NCI-H345 (cell line): ENCODE measurements at regions not wholly inside any gene's neighbourhood (a gene's known extent, or its start where the extent isn't known, plus 50 kb on each side); places are given as distances from the start of the nearest gene placed in this dataset.
"Not testable (repeated sequence)": the region's sequence is repeated elsewhere in the genome, so short reads cannot be mapped to it uniquely, and the experiment has no call there.

Experiments used
- DNase-seq: peaks from one replicate; lab custom pipeline; 2025; lab: John Stamatoyannopoulos, UW

GRCh38 chr14:62409626-62410300, 635.5 kb downstream of the KCNH5 start:
- no peak for DNase-seq

GRCh38 chr14:62420847-62421246, 624.4 kb downstream of the KCNH5 start:
- DNase-seq: no peak

DNA sequence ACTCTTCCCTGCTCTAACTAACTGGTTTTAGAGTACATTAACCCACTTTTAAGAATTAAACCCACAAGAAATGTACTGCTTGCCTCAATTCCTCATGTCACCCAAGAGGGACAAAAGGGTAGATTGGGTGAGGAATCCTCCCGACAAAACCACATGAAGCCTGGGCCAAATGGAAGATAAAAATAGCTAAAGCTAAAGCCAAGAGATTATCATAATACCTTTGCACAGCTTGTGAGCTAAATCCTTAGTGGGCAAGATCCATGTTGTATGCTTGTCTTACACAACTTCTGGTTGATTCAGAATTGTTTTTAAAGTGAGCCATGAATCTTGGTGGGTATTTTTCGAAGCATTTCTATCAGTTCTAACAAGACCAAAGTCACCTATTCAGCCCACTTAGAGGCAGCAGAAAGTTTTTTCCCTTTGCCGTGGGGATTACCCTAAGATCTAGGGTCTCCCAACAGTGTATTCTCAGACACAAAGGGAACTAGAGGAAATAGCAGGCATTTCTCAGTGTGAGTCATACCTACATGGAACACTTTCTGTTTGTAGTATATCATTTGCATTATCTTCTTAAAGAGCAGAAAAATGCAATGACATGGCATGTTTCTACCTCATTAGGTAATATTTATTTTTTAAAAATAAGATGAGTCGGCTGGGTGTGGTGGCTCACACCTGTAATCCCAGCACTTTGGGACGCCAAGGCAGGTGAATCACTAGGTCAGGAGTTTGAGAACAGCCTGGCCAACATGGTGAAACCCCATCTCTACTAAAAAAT, 616.6 kb downstream of the KCNH5 start:
- DNase-seq: no peak

DNA sequence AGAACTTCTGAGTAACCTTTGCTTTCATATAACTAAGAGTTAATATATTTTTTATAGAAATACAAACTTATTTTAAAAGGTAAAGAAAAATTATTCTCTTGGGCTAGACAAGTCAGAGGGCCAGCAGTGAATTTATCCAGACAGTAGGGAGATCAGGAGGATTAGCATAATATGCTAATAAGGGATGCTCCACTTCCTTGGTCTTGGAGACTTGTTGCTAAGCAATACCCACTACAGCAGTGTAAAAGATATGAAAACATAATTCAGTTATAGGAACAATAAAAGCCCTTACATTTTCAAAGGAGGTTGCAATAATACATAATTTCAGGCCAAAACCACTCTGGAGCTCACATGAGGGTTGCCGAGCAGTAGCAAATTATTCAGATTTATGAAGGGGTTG, 615.6 kb downstream of the KCNH5 start:
- DNase-seq: no peak

DNA sequence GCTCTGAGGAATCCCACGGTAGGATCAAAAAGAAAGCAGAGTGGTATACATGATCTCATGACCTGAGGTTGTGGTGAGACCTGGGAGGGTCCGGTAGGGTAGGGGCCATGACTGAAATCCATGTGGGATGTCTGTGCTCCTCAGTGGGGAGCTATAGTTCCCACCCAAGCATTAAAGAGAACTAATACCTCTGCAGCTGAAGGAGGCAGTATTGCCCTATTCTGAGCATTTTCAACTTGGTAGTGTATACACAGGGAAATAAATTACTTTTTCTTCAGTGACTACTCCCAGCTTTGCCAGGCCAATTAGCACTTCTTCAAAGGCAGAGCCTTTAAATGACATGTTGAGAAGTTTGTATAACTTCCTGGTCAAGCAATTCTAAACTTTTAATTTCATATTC, 613.8 kb downstream of the KCNH5 start:
- no peak for DNase-seq

DNA sequence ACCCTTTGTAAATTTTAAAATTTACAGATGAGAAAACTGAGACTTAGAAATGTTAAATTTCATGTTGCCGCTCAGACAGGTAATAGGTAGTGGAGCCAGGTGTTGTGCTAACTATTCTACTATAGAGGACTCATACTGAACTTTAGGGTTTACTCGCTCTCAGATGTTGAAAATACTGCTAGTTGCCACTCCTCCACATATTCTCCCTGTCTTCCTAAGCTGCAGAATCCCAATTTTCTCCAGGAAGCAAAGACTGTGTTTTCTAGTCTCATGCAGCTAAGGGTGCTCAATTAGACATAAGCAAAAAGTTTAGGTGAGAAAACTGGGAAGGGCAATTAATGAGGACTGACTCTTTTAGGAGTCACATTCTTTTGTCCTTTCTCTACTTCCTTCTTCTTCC, 612.3 kb downstream of the KCNH5 start:
- no peak for DNase-seq

DNA sequence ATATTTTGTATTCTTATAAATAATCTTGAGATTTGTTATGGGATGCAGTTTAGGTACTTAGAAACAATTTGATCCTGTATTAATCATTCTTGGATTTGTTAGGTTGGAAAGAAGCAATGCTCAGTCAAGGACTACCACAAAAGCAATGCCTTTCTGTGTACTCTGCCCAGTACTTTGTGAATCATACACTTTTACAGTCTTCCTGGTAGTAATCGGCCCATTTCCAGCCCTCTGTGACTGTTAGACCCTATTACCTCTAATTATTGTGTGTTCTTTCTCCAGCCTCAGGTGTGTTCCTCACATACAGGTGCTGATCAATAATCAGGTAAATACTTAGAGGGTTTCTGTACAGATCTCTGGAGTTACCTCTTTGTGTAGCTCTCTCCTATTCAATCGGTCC, 609.0 kb downstream of the KCNH5 start:
- no peak for DNase-seq

- no peak for DNase-seq
These were observed 606.0 kb downstream of the KCNH5 start for GRCh38 chr14:62439210-62439609.

DNA sequence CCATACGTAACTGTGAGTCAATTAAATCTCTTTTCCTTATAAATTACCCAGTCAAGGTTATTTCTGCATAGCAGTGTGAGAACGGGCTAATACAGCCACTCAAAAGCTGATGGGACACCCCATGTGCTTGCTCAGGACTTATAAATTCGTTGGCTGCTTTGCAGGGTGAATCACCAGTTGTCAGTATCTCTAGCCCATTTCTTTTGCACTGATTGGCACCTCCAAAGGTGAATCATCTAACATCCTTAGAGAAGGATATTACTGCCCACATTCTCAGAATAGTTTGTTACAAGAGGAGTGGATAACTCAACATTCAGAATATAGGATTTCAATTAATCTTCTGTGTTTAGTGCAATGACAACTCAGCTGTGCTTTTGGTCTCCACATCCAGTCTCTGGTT, 601.5 kb downstream of the KCNH5 start:
- DNase-seq: no peak

GRCh38 chr14:62445570-62445969, 599.7 kb downstream of the KCNH5 start:
- no peak for DNase-seq

DNA sequence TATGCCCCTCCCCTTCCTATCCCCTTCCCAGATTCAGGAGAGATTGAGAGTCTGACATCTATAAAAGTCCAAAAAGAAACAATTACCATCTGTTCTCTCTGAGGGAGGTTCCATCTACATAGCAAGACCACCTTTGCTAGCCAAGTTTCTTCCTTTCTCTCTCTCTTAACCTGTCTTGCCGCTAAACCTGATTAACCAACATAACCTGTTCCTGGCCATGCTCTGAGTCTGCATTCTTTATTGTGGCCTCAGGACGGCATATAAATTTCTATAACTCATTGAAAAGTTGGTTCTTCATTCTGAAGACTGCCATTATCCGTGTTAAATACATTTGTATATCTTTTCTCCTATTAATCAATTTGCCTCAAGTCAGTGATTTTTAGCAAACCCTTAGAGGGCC, 594.0 kb downstream of the KCNH5 start:
- no peak for DNase-seq

DNA sequence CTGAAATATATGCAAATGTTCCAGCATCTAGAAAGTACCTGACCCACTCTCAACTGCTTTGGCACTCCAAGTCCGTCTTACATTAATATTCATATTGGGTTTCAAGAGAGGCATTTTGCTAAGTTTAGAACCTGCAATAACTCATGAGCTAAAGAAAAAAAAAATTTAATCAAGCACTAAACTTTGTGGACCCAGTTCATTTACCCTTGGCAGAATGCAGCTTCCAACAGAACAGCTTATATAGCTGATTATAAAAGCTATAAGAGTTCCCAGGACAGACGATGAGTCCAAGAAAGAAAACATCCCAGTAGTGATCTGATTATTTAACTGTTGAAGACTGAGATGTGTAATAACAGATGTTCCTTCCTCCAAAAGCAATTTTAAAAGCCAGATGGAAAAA, 592.0 kb downstream of the KCNH5 start:
- DNase-seq: no peak

DNA sequence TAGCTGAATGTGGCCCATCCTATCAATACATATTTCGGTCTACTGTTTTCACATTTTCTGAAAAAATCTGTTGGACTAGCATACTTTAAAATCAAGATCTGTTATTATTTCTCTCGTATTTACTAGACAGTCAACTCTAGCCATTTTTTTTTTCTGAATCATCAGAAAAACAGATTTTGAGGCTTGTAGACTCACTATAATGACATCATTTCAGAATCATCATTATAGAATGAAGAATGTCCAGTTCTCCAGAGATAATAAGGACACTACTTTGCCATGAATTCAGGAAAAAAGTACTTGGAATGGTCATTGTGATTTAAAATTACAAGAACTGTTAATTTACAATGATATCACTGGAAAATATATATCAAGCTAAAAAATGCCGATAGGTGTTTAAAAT, 589.8 kb downstream of the KCNH5 start:
- DNase-seq: no peak

GRCh38 chr14:62462988-62463387, 582.3 kb downstream of the KCNH5 start:
- no peak for DNase-seq

- DNase-seq: no peak
These were observed 576.3 kb downstream of the KCNH5 start for GRCh38 chr14:62468946-62469345.

GRCh38 chr14:62470935-62471334, 574.3 kb downstream of the KCNH5 start:
- DNase-seq: no peak

- DNase-seq: no peak
These were observed 554.1 kb downstream of the KCNH5 start for GRCh38 chr14:62491146-62491545.

DNA sequence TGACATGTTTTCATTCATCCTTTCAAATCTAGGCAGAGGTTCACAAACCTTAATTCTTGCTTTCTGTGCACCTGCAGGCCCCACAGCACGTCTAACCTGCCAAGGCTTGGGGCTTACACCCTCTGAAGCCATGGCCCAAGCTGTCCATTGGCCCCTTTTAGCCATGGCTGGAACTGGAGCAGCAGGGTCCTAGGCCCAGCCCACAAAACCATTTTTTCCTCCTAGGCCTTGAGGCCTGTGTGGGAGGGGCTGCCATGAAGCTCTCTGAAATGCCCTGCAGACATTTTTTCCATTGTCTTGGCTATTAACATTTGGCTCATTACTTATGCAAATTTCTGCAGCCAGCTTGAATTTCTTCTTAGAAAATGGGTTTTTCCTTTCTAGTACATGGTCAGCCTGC, 547.5 kb downstream of the KCNH5 start:
- no peak for DNase-seq

GRCh38 chr14:62501021-62501750, 544.1 kb downstream of the KCNH5 start:
- DNase-seq: no peak

DNA sequence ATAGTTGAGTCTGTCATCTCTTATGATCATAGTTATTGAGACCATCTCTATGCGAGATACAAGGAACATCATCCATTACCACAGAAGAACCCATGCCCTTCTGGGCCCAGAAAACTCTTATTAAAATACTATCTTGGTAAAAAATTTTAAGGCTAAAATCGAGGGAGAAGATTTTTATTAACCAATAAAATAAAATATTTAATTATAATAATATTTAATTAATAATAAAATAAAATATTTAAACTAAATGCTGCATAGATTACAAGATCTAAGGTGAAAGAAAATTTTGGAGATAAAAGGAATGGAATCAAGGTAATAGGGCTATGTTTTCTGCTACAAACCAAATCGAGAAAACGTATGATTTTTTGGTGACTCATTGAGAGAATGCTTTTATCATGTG, 540.2 kb downstream of the KCNH5 start:
- DNase-seq: no peak

DNA sequence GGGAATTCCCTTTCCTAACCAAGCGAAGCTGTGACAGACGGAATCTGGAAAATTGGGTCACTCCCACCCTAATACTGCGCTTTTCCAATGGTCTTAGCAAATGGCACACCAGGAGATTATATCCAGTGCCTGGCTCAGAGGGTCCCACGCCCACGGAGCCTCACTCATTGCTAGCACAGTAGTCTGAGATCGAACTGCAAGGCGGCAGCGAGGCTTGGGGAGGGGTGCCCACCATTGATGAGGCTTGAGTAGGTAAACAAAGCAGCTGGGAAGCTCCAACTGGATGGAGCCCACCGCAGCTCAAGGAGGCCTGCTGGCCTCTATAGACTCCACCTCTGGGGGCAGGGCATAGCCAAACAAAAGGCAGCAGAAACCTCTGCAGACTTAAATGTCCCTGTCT, 523.9 kb downstream of the KCNH5 start:
- not testable (repeated sequence) for DNase-seq

GRCh38 chr14:62528296-62528695, 517.0 kb downstream of the KCNH5 start:
- no peak for DNase-seq

DNA sequence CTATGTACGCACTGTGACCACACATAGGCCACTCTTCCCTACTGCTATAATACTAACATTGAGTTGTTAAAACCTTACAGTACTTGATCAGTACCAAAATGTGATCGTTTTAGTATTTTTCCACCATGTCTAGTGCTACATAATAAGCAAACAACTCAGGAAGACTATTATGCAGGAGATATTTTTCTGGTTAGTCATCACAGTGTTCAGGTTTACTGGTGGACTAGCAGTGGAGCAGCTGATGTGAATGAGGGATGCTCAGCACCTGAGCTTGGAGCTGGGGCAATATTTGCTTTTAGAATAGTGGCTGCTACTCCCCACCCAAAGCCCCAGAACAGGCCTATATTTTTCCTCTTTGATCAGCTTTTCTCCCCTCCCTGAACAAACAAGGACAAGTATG, 513.1 kb downstream of the KCNH5 start:
- no peak for DNase-seq
